ENCODE measurements at regions not wholly inside any gene's neighbourhood (a gene's known extent, or its start where the extent isn't known, plus 50 kb on each side); places are given as distances from the start of the nearest gene placed in this dataset.

DNA sequence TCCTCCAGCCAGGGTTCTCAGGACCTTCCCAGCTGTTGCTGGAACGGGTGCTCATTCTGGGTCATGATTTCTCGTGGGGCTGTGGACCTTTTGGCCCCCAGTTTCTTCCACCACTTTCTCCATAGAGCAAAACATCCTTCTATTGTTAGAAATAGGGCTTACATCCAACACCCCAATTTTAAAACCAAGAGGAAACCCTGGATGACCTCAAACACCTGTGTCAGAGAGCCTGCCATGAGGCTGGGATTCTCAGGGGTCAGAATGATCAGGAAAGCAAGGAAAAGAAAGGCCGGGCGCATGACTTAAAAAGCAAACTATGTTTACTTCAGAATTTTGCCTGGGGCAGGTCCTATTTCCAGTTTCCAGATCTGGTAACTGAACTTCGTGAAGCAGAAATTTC is 307.9 kb upstream of the MEIS1 start:
- H3K27ac ChIP-seq (ENCODE audit: low read depth in 2 of 2, low read length in 1 of 2), result no peak overlapping the region
- H3K4me3 ChIP-seq (ENCODE audit: low read depth in 1 of 2, low read length in 2 of 2), result no peak overlapping the region
- H3K4me1 ChIP-seq (ENCODE audit: control insufficient read depth in 2 of 2, insufficient read depth in 2 of 2, low read length in 1 of 2), result no peaks in the 10 kb centered on the region
- H3K27me3 ChIP-seq (ENCODE audit: control insufficient read depth in 1 of 2, insufficient read depth in 2 of 2, low read length in 2 of 2), result no peaks in the 10 kb centered on the region
- no peaks in the 10 kb centered on the region for H3K9me3 ChIP-seq (ENCODE audit: control insufficient read depth in 2 of 2, insufficient read depth in 1 of 2, low read depth in 1 of 2, low read length in 1 of 2)
- WGBS, 2 donors, result 47 to 65% methylated on average over 5 of the region's 5 CpGs
- H3K36me3 ChIP-seq (ENCODE audit: control insufficient read depth in 2 of 2, insufficient read depth in 2 of 2, low read length in 1 of 2), result no peaks in the 10 kb centered on the region

DNA sequence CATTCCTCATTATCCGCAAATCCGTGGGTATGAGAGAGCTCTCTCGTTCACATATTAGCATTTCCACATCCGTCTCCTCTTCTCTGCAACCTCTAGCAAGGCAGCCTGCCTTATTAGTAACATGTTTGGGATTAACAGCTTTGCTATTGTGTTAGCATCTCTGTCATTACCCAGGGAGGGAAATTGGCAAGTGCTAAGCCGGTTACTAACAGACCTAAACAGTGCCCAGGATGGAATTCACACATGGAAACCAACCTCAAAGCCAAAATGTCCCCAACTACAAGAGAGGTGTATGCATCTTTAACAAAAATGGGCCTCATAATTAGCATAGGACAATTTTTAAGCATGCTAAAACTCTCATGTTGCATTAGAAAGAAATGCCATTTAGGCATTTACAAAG is 309.0 kb upstream of the MEIS1 start:
- H3K4me1 ChIP-seq (ENCODE audit: control insufficient read depth in 2 of 2, insufficient read depth in 2 of 2, low read length in 1 of 2), result no peaks in the 10 kb centered on the region
- WGBS, 2 donors, result 76 to 86% methylated on average over 5 of the region's 5 CpGs
- no peaks in the 10 kb centered on the region for H3K36me3 ChIP-seq (ENCODE audit: control insufficient read depth in 2 of 2, insufficient read depth in 2 of 2, low read length in 1 of 2)
- H3K27me3 ChIP-seq (ENCODE audit: control insufficient read depth in 1 of 2, insufficient read depth in 2 of 2, low read length in 2 of 2), result no peaks in the 10 kb centered on the region
- H3K4me3 ChIP-seq (ENCODE audit: low read depth in 1 of 2, low read length in 2 of 2), result no peak overlapping the region
- H3K27ac ChIP-seq (ENCODE audit: low read depth in 2 of 2, low read length in 1 of 2), result no peak overlapping the region
- no peaks in the 10 kb centered on the region for H3K9me3 ChIP-seq (ENCODE audit: control insufficient read depth in 2 of 2, insufficient read depth in 1 of 2, low read depth in 1 of 2, low read length in 1 of 2)

DNA sequence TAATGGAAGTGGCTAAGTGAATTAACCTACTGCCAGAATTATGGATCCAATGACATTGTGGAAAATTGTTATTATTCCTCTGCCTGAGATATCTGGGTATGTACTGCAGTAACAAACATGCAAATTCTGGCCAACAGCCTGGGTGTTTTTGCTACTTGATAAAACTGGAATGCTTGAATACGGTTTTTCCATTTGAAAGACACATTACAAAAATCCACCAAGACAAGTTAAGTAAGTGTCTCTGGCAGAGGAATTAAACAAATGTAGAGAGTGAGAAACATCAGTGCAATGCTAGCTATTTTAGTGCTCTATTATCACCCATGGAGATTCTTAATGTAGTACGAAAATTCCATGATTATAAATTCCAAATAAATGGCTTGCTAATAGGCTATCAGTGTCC is 312.4 kb upstream of the MEIS1 start:
- no peaks in the 10 kb centered on the region for H3K36me3 ChIP-seq (ENCODE audit: control insufficient read depth in 2 of 2, insufficient read depth in 2 of 2, low read length in 1 of 2)
- H3K4me1 ChIP-seq (ENCODE audit: control insufficient read depth in 2 of 2, insufficient read depth in 2 of 2, low read length in 1 of 2), result no peaks in the 10 kb centered on the region
- no peak overlapping the region for H3K4me3 ChIP-seq (ENCODE audit: low read depth in 1 of 2, low read length in 2 of 2)
- 66 to 71% methylated on average over 2 of the region's 2 CpGs for WGBS, 2 donors
- no peak overlapping the region for H3K27ac ChIP-seq (ENCODE audit: low read depth in 2 of 2, low read length in 1 of 2)
- no peaks in the 10 kb centered on the region for H3K9me3 ChIP-seq (ENCODE audit: control insufficient read depth in 2 of 2, insufficient read depth in 1 of 2, low read depth in 1 of 2, low read length in 1 of 2)
- no peaks in the 10 kb centered on the region for H3K27me3 ChIP-seq (ENCODE audit: control insufficient read depth in 1 of 2, insufficient read depth in 2 of 2, low read length in 2 of 2)

DNA sequence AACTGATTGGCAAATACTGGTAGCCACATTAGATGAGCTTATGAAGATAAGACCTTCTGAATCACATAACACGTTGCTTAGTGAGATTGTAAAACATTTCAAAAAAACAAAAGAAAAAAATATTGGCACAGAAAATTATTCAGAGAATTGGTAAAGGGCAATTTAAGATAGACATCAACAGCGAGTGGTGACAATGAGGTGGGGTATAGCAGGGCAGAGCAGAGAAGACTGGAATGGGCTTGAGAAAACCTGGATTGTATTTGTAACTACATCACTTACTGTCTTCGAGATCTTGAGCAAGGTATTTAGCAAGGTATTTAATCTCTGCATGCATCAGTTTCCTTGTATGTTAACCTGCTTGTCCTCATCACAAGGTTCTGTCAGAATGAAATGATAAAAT is 313.0 kb upstream of the MEIS1 start:
- no peak overlapping the region for H3K4me3 ChIP-seq (ENCODE audit: low read depth in 1 of 2, low read length in 2 of 2)
- no peaks in the 10 kb centered on the region for H3K9me3 ChIP-seq (ENCODE audit: control insufficient read depth in 2 of 2, insufficient read depth in 1 of 2, low read depth in 1 of 2, low read length in 1 of 2)
- H3K36me3 ChIP-seq (ENCODE audit: control insufficient read depth in 2 of 2, insufficient read depth in 2 of 2, low read length in 1 of 2), result no peaks in the 10 kb centered on the region
- no peaks in the 10 kb centered on the region for H3K27me3 ChIP-seq (ENCODE audit: control insufficient read depth in 1 of 2, insufficient read depth in 2 of 2, low read length in 2 of 2)
- no peak overlapping the region for H3K27ac ChIP-seq (ENCODE audit: low read depth in 2 of 2, low read length in 1 of 2)
- H3K4me1 ChIP-seq (ENCODE audit: control insufficient read depth in 2 of 2, insufficient read depth in 2 of 2, low read length in 1 of 2), result no peaks in the 10 kb centered on the region
- 67 to 69% methylated on average over 3 of the region's 3 CpGs for WGBS, 2 donors

DNA sequence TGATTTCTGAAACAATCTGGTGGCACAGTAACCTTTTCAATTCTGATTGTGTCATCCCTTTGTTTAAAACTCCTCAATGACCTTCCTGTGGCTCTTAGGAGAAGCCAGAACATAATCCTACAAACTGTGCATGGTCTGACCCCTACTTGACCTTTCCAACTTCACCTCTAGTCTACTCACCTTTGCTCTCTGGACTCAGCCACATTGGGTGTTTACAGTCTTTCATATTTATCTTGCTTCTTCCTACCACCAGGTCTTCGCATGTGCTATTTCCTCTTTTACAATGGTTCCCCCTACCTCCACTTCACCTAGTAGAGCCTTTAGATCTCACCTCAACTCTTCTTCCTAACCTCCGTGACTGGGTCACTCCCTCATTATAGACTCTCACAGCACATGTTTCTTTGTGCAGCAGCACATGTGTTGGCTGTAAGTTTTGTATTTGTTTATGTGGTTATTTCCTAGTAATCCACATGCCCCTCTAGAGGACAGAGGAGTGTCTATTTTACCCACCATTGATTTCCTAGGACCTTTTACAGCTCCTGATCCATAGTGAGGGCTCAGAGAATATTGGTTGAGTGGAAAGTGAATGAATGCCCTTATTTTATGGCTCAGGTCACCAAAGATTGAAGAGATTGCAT is 320.8 kb upstream of the MEIS1 start:
- Histone ChIP-seq H3K4me3 (ENCODE audit: low read depth in 1 of 2, low read length in 2 of 2) (no peak overlapping the region), H3K9me3 (ENCODE audit: control insufficient read depth in 2 of 2, insufficient read depth in 1 of 2, low read depth in 1 of 2, low read length in 1 of 2) (no peaks in the 10 kb centered on the region), H3K4me1 (ENCODE audit: control insufficient read depth in 2 of 2, insufficient read depth in 2 of 2, low read length in 1 of 2) (no peaks in the 10 kb centered on the region), H3K27ac (ENCODE audit: low read depth in 2 of 2, low read length in 1 of 2) (no peak overlapping the region), H3K36me3 (ENCODE audit: control insufficient read depth in 2 of 2, insufficient read depth in 2 of 2, low read length in 1 of 2) (no peaks in the 10 kb centered on the region), H3K27me3 (ENCODE audit: control insufficient read depth in 1 of 2, insufficient read depth in 2 of 2, low read length in 2 of 2) (no peaks in the 10 kb centered on the region)
- WGBS, 2 donors, result 79 to 84% methylated on average over 2 of the region's 2 CpGs

DNA sequence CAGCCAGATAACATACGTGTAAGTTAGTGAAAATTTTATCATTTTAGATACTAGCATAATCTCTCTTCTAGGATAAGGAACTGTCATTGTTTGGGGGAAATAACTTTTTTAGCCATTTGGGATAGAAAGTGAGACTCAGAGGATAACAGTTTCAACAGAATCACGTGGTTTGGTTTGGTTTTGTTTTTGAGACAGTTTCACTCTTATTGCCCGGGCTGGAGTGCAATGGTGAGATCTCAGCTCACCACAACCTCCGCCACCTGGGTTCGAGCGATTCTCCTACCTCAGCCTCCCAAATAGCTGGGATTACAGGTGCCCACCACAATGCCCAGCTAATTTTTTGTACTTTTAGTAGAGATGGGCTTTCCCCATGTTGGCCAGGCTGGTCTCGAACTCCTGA is 323.2 kb upstream of the MEIS1 start:
- Histone ChIP-seq H3K27ac (ENCODE audit: low read depth in 2 of 2, low read length in 1 of 2) (no peak overlapping the region), H3K9me3 (ENCODE audit: control insufficient read depth in 2 of 2, insufficient read depth in 1 of 2, low read depth in 1 of 2, low read length in 1 of 2) (no peaks in the 10 kb centered on the region), H3K4me3 (ENCODE audit: low read depth in 1 of 2, low read length in 2 of 2) (no peak overlapping the region), H3K4me1 (ENCODE audit: control insufficient read depth in 2 of 2, insufficient read depth in 2 of 2, low read length in 1 of 2) (no peaks in the 10 kb centered on the region), H3K36me3 (ENCODE audit: control insufficient read depth in 2 of 2, insufficient read depth in 2 of 2, low read length in 1 of 2) (no peaks in the 10 kb centered on the region), H3K27me3 (ENCODE audit: control insufficient read depth in 1 of 2, insufficient read depth in 2 of 2, low read length in 2 of 2) (no peaks in the 10 kb centered on the region)
- WGBS, 2 donors, result 88% methylated on average over 7 of the region's 7 CpGs

DNA sequence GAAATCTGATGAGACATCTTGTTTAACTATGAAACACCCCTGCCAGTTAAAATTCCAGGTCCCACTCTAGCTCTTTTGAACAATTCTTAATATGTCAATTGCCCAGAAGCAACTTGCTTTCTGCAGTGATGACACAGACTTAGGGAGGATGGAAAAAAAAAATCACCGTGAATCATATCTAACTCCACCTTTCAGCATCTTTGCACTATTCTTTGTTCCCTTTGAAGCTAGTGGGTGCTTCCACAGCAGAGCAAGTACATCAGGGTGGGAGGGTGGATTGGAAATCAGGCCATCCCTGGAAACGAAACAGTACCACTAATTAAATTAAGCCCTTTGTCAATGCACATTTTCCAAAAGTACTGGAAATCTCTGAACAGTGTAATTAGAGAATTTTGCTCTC is 324.3 kb upstream of the MEIS1 start:
- H3K27ac ChIP-seq (ENCODE audit: low read depth in 2 of 2, low read length in 1 of 2), result no peak overlapping the region
- no peak overlapping the region for H3K4me3 ChIP-seq (ENCODE audit: low read depth in 1 of 2, low read length in 2 of 2)
- no peaks in the 10 kb centered on the region for H3K4me1 ChIP-seq (ENCODE audit: control insufficient read depth in 2 of 2, insufficient read depth in 2 of 2, low read length in 1 of 2)
- H3K9me3 ChIP-seq (ENCODE audit: control insufficient read depth in 2 of 2, insufficient read depth in 1 of 2, low read depth in 1 of 2, low read length in 1 of 2), result no peaks in the 10 kb centered on the region
- 75 to 76% methylated on average over 2 of the region's 2 CpGs for WGBS, 2 donors
- H3K36me3 ChIP-seq (ENCODE audit: control insufficient read depth in 2 of 2, insufficient read depth in 2 of 2, low read length in 1 of 2), result no peaks in the 10 kb centered on the region
- H3K27me3 ChIP-seq (ENCODE audit: control insufficient read depth in 1 of 2, insufficient read depth in 2 of 2, low read length in 2 of 2), result no peaks in the 10 kb centered on the region

DNA sequence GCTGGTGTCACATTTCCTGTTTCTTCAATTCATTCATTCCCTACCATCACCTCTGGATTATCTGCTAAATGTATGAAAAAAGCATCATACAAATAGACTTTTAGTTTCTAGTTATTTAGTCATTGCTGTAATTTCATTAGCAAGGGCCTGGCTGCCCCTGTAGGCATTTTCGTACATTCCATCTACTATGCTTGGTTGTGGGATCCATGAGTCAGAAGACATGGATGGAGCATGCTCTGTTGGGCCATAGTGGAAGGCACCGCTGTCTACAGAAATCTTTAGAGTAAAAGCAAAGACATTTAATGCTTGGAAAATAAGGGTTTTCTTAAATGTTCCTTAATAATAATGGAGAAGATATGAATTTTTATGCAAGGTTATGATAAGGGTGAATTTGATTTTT is 324.8 kb upstream of the MEIS1 start:
- Histone ChIP-seq H3K27me3 (ENCODE audit: control insufficient read depth in 1 of 2, insufficient read depth in 2 of 2, low read length in 2 of 2) (no peaks in the 10 kb centered on the region), H3K36me3 (ENCODE audit: control insufficient read depth in 2 of 2, insufficient read depth in 2 of 2, low read length in 1 of 2) (no peaks in the 10 kb centered on the region), H3K4me1 (ENCODE audit: control insufficient read depth in 2 of 2, insufficient read depth in 2 of 2, low read length in 1 of 2) (no peaks in the 10 kb centered on the region), H3K27ac (ENCODE audit: low read depth in 2 of 2, low read length in 1 of 2) (no peak overlapping the region), H3K9me3 (ENCODE audit: control insufficient read depth in 2 of 2, insufficient read depth in 1 of 2, low read depth in 1 of 2, low read length in 1 of 2) (no peaks in the 10 kb centered on the region), H3K4me3 (ENCODE audit: low read depth in 1 of 2, low read length in 2 of 2) (no peak overlapping the region)
- 87 to 91% methylated on average over 2 of the region's 2 CpGs for WGBS, 2 donors

DNA sequence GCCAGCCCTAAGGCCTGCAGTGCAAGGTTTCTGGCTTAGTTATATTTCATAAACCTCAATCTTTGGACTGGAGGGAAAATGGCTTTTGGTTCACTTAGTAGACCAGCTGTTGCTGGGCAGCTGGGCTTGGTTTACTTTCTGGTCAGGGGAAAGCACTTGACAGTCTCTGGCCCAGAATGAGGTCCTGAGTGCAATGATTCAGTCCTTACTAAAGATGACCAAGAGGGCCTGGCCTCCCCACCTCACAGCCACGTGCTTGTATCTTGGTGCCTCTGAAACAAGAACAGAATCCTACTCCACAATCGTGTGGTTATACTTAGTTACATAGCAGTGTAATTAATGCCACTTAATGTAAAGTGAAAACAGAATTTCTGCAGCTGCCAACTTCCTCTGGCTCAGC is 325.5 kb upstream of the MEIS1 start:
- Histone ChIP-seq H3K4me3 (ENCODE audit: low read depth in 1 of 2, low read length in 2 of 2) (no peak overlapping the region), H3K36me3 (ENCODE audit: control insufficient read depth in 2 of 2, insufficient read depth in 2 of 2, low read length in 1 of 2) (no peaks in the 10 kb centered on the region), H3K27me3 (ENCODE audit: control insufficient read depth in 1 of 2, insufficient read depth in 2 of 2, low read length in 2 of 2) (no peaks in the 10 kb centered on the region), H3K9me3 (ENCODE audit: control insufficient read depth in 2 of 2, insufficient read depth in 1 of 2, low read depth in 1 of 2, low read length in 1 of 2) (no peaks in the 10 kb centered on the region), H3K4me1 (ENCODE audit: control insufficient read depth in 2 of 2, insufficient read depth in 2 of 2, low read length in 1 of 2) (no peaks in the 10 kb centered on the region), H3K27ac (ENCODE audit: low read depth in 2 of 2, low read length in 1 of 2) (no peak overlapping the region)
- WGBS, 2 donors, result 46 to 55% methylated on average over 2 of the region's 2 CpGs

DNA sequence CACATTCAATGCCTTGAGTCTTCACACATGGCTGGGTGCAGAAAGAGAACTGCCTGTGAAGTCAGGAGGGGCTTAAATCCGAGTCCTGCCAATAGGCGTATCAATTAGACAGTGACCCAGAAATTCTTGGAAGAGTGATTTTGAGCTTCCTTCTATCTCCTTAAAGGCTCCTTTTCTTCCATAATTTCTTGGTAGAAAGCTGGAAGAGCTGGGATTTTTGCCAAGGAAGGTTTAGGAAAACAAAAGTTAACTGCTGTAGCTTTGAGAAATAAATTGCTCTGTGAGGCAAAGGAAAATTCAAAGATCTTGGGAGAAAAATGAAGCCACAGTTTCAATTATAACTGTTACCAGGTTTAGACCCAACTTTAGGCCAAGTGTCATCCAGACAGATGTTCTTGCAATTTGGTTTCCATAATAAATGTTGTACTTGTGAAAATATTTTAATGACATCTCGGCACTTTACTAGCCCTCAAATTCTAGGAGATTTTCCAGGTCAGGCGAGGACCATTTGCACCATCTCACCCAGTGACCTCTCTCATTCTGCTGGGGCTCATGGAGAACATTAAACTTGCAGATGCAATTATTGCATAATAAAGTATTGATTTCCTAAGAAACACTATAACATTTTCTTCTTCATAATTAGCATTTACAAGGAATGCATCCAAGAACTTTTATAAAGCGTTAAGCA is 329.7 kb upstream of the MEIS1 start:
- Histone ChIP-seq H3K27me3 (ENCODE audit: control insufficient read depth in 1 of 2, insufficient read depth in 2 of 2, low read length in 2 of 2) (no peaks in the 10 kb centered on the region), H3K4me3 (ENCODE audit: low read depth in 1 of 2, low read length in 2 of 2) (no peak overlapping the region), H3K9me3 (ENCODE audit: control insufficient read depth in 2 of 2, insufficient read depth in 1 of 2, low read depth in 1 of 2, low read length in 1 of 2) (no peaks in the 10 kb centered on the region), H3K4me1 (ENCODE audit: control insufficient read depth in 2 of 2, insufficient read depth in 2 of 2, low read length in 1 of 2) (no peaks in the 10 kb centered on the region), H3K36me3 (ENCODE audit: control insufficient read depth in 2 of 2, insufficient read depth in 2 of 2, low read length in 1 of 2) (no peaks in the 10 kb centered on the region), H3K27ac (ENCODE audit: low read depth in 2 of 2, low read length in 1 of 2) (no peak overlapping the region)
- 69 to 79% methylated on average over 5 of the region's 5 CpGs for WGBS, 2 donors
